H1 (cell line): ENCODE measurements at regions not wholly inside any gene's neighbourhood (a gene's known extent, or its start where the extent isn't known, plus 50 kb on each side); places are given as distances from the start of the nearest gene placed in this dataset.

Experiments
- CTCF ChIA-PET: fragments of 300-600 bp; sonication (Branson Sonifier 250); formaldehyde crosslinking; loops from one replicate; lab custom pipeline; 2021; ENCODE audit not compliant: partially characterized antibody; lab: Charles Lee
- POLR2A ChIA-PET: fragments of 300-600 bp; sonication (Branson Sonifier 250); formaldehyde crosslinking; loops from one replicate; lab custom pipeline; 2021; ENCODE audit warnings: inconsistent platforms; ENCODE audit not compliant: partially characterized antibody; lab: Charles Lee
- DNase-seq, 2 experiments: peaks; one replicate each; pipeline versions ENCODE4 v3.0.0 to v3.0.0-alpha.2; 2010 to 2022; ENCODE audit warnings: low spot score in 2 of 2, low read depth in 1 of 2, mixed read lengths in 1 of 2
- FAIRE-seq: peaks from 2 replicates; lab custom pipeline; 2011; peaks lifted over from hg19 to GRCh38; lab: Jason Lieb, UNC
- H2AFZ ChIP-seq: 2 replicates; pipeline ENCODE4 v1.8.1; 2012; ENCODE audit warnings: low read length, inconsistent platforms
- H2AK5ac ChIP-seq: 2 replicates; pipeline ENCODE4 v1.6.1; 2013; ENCODE audit warnings: low read depth, low read length
- H2BK120ac ChIP-seq: replicated peaks from 2 replicates; pipeline ENCODE3; 2013; ENCODE audit warnings: low read depth, low read length, inconsistent platforms
- H2BK12ac ChIP-seq: 2 replicates; pipeline ENCODE4 v1.6.1; 2013; ENCODE audit warnings: low read depth, low read length
- H2BK15ac ChIP-seq: 2 replicates; pipeline ENCODE4 v1.6.1; 2013; ENCODE audit warnings: low read length
- H2BK20ac ChIP-seq: 2 replicates; pipeline ENCODE4 v1.6.1; 2013; ENCODE audit warnings: low read length
- H2BK5ac ChIP-seq: 2 replicates; pipeline ENCODE4 v1.6.1; 2013; ENCODE audit warnings: low read depth, low read length
- H3K14ac ChIP-seq: 2 replicates; pipeline ENCODE4 v1.6.1; 2013; ENCODE audit warnings: inconsistent platforms; ENCODE audit not compliant: insufficient read length
- H3K18ac ChIP-seq: 2 replicates; pipeline ENCODE4 v1.6.1; 2013; ENCODE audit warnings: low read length; ENCODE audit errors: extremely low read depth
- H3K23ac ChIP-seq: 2 replicates; pipeline ENCODE4 v1.6.1; 2013; ENCODE audit warnings: inconsistent platforms; ENCODE audit not compliant: insufficient read length
- H3K23me2 ChIP-seq: 2 replicates; pipeline ENCODE4 v1.6.1; 2013; ENCODE audit warnings: low read depth, low read length
- H3K27ac ChIP-seq: 2 replicates; pipeline ENCODE4 v1.6.1; 2011; ENCODE audit warnings: low read depth, low read length, inconsistent platforms
- H3K27me3 ChIP-seq, 4 experiments: replicated peaks in 1 of 4; 1 replicate in 1 of 4; 2 replicates in 3 of 4; pipeline versions ENCODE4 v1.6.1 to v1.8.1; 2011 to 2013; ENCODE audit warnings: low read length in 3 of 4, mild to moderate bottlenecking in 3 of 4, inconsistent platforms in 2 of 4, mixed read lengths in 2 of 4, moderate library complexity in 1 of 4; ENCODE audit not compliant: control insufficient read depth in 3 of 4, insufficient read depth in 3 of 4; ENCODE audit errors: extremely low read depth in 1 of 4
- H3K36me3 ChIP-seq, 4 experiments: 2 replicates each; pipeline versions ENCODE4 v1.6.1 to v1.8.1; 2011 to 2013; ENCODE audit warnings: mild to moderate bottlenecking in 4 of 4, low read length in 3 of 4, moderate library complexity in 2 of 4, control low read depth in 1 of 4, inconsistent platforms in 1 of 4; ENCODE audit not compliant: insufficient read depth in 4 of 4, control insufficient read depth in 2 of 4
- H3K4ac ChIP-seq: replicated peaks from 2 replicates; pipeline ENCODE3; 2013; ENCODE audit warnings: low read length, low read depth, mixed read lengths, inconsistent platforms; ENCODE audit not compliant: insufficient read length
- H3K4me1 ChIP-seq, 4 experiments: replicated peaks in 1 of 4; 1 replicate in 1 of 4; 2 replicates in 3 of 4; pipeline versions ENCODE4 v1.6.1 to v1.8.1; 2011 to 2013; ENCODE audit warnings: low read length in 3 of 4, inconsistent platforms in 2 of 4, mixed read lengths in 1 of 4; ENCODE audit not compliant: insufficient read depth in 4 of 4, control insufficient read depth in 3 of 4
- H3K4me2 ChIP-seq, 2 experiments: 2 replicates each; pipeline versions ENCODE4 v1.6.1 to v1.8.1; 2011 to 2013; ENCODE audit warnings: low read depth in 2 of 2, low read length in 2 of 2, control low read depth in 1 of 2, inconsistent platforms in 1 of 2, mild to moderate bottlenecking in 1 of 2; ENCODE audit not compliant: insufficient read depth in 1 of 2
- H3K4me3 ChIP-seq, 4 experiments: fragments of 200-600, 300-600 bp in 1 of 4; sonication (generic), shearing (Covaris generic), sonication (Bioruptor Twin) in 1 of 4; 2 replicates each; pipeline versions ENCODE4 v1.5.1 to v1.8.1; 2011 to 2016; ENCODE audit warnings: low read length in 4 of 4, low read depth in 3 of 4, control low read depth in 2 of 4, inconsistent platforms in 2 of 4, mild to moderate bottlenecking in 2 of 4, mixed read lengths in 1 of 4, moderate library complexity in 1 of 4; ENCODE audit not compliant: insufficient read depth in 2 of 4; ENCODE audit errors: extremely low read depth in 1 of 4
- H3K56ac ChIP-seq: replicated peaks from 2 replicates; pipeline ENCODE3; 2013; ENCODE audit warnings: low read depth, mild to moderate bottlenecking, mixed read lengths, low read length, inconsistent platforms; ENCODE audit not compliant: insufficient read length
- H3K79me1 ChIP-seq: 2 replicates; pipeline ENCODE4 v1.6.1; 2013; ENCODE audit warnings: low read depth, low read length, control low read depth
- H3K79me2 ChIP-seq, 2 experiments: 2 replicates each; pipeline versions ENCODE4 v1.6.1 to v1.8.1; 2012 to 2013; ENCODE audit warnings: low read length in 2 of 2, mild to moderate bottlenecking in 2 of 2, inconsistent platforms in 1 of 2; ENCODE audit not compliant: insufficient read depth in 2 of 2, control insufficient read depth in 1 of 2
- H3K9ac ChIP-seq, 4 experiments: replicated peaks in 1 of 4; 1 replicate in 1 of 4; 2 replicates in 3 of 4; pipeline versions ENCODE4 v1.6.1 to v1.8.1; 2011 to 2013; ENCODE audit warnings: low read depth in 3 of 4, low read length in 3 of 4, control low read depth in 2 of 4, mild to moderate bottlenecking in 2 of 4, moderate library complexity in 2 of 4, inconsistent platforms in 1 of 4; ENCODE audit errors: extremely low read depth in 1 of 4
- H3K9me3 ChIP-seq, 2 experiments: 2 replicates each; pipeline versions ENCODE4 v1.6.1 to v1.8.1; 2012 to 2013; ENCODE audit warnings: mild to moderate bottlenecking in 2 of 2, moderate library complexity in 2 of 2, control low read depth in 1 of 2, inconsistent platforms in 1 of 2, low read depth in 1 of 2, low read length in 1 of 2, mixed read lengths in 1 of 2; ENCODE audit not compliant: insufficient read depth in 2 of 2
- H4K20me1 ChIP-seq, 2 experiments: replicated peaks in 1 of 2; 2 replicates each; pipeline versions ENCODE3 to v1.8.1; 2011 to 2013; ENCODE audit warnings: inconsistent platforms in 2 of 2, low read length in 2 of 2, mild to moderate bottlenecking in 1 of 2; ENCODE audit not compliant: insufficient read depth in 2 of 2, control insufficient read depth in 1 of 2
- H4K5ac ChIP-seq: 2 replicates; pipeline ENCODE4 v1.6.1; 2013; ENCODE audit warnings: low read length, low read depth, mixed read lengths, inconsistent platforms; ENCODE audit not compliant: insufficient read length
- H4K8ac ChIP-seq: 2 replicates; pipeline ENCODE4 v1.8.0; 2013; ENCODE audit warnings: mild to moderate bottlenecking, moderate library complexity, low read length, inconsistent platforms; ENCODE audit not compliant: insufficient read depth; ENCODE audit errors: extremely low read depth
- H4K91ac ChIP-seq: replicated peaks from 2 replicates; pipeline ENCODE3; 2013; ENCODE audit warnings: low read length, mixed read lengths, inconsistent platforms; ENCODE audit not compliant: insufficient read length
- ASH2L ChIP-seq: fragments of 200-600, 300-600 bp; sonication (generic); IDR thresholded peaks from one replicate; pipeline ENCODE4 v1.7.1; 2017; ENCODE audit warnings: low read length
- E2F6 ChIP-seq: IDR thresholded peaks from 2 replicates; pipeline ENCODE4 v1.6.1; 2012; ENCODE audit warnings: inconsistent platforms
- EGR1 ChIP-seq: IDR thresholded peaks from 2 replicates; pipeline ENCODE4 v1.6.1; 2011; ENCODE audit warnings: low read depth, low read length, borderline replicate concordance
- FOSL1 ChIP-seq: IDR thresholded peaks from 2 replicates; pipeline ENCODE4 v1.6.1; 2011; ENCODE audit warnings: mild to moderate bottlenecking, low read depth, low read length, moderate library complexity; ENCODE audit not compliant: insufficient read depth
- GABPA ChIP-seq: IDR thresholded peaks from 2 replicates; pipeline ENCODE4 v1.6.1; 2011; ENCODE audit warnings: mild to moderate bottlenecking, low read length, moderate library complexity, borderline replicate concordance; ENCODE audit not compliant: insufficient read depth
- KDM5A ChIP-seq: fragments of 200-600 bp; IDR thresholded peaks from 2 replicates; pipeline ENCODE4 v1.7.1; 2012; ENCODE audit warnings: mild to moderate bottlenecking, low read length, inconsistent platforms, mixed read lengths
- RNF2 ChIP-seq: fragments of 200-900, 300-1000 bp; sonication (generic); IDR thresholded peaks from 2 replicates; pipeline ENCODE4 v1.7.1; 2016; ENCODE audit warnings: borderline replicate concordance, low read depth, mild to moderate bottlenecking, antibody characterized with exemption, low read length; ENCODE audit not compliant: poor library complexity, severe bottlenecking; ENCODE audit errors: missing control alignments
- SIRT6 ChIP-seq: IDR thresholded peaks from one replicate; pipeline ENCODE4 v1.7.1; 2012; ENCODE audit warnings: low read length, inconsistent platforms
- SIX5 ChIP-seq: IDR thresholded peaks from 2 replicates; pipeline ENCODE4 v1.6.1; 2011; ENCODE audit warnings: mild to moderate bottlenecking, low read depth, low read length
- SP2 ChIP-seq: IDR thresholded peaks from 2 replicates; pipeline ENCODE4 v1.6.1; 2012; ENCODE audit warnings: mild to moderate bottlenecking, low read length, inconsistent platforms
- SUZ12 ChIP-seq: fragments of 200-600 bp; sonication (generic); IDR thresholded peaks from 2 replicates; pipeline ENCODE4 v1.6.1; 2012; ENCODE audit warnings: mild to moderate bottlenecking, inconsistent platforms, low read length, moderate library complexity, mixed read lengths
- TCF12 ChIP-seq: IDR thresholded peaks from 2 replicates; pipeline ENCODE4 v1.6.1; 2011; ENCODE audit warnings: low read depth, mild to moderate bottlenecking, low read length
- WGBS, 2 experiments: shearing (Covaris generic) in 1 of 2; methylation state at CpG; one replicate each; pipeline versions ENCODE4 v1.1.6 to v1.1.7; 2013 to 2015; ENCODE audit warnings: low lambda C conversion rate in 2 of 2, mixed read lengths in 2 of 2, inconsistent platforms in 1 of 2, low coverage in 1 of 2, missing lambda C conversion rate in 1 of 2; ENCODE audit not compliant: insufficient replicate concordance in 2 of 2, insufficient coverage in 1 of 2, insufficient read length in 1 of 2; ENCODE audit errors: extremely low coverage in 1 of 2, missing lambda C conversion rate in 1 of 2; 5-methylcytosine and 5-hydroxymethylcytosine counted together

GRCh38 chr13:108363666-108364065 lies 94.1 kb downstream of the TNFSF13B start:
- Histone ChIP-seq H2BK5ac (no peak overlapping the region), H3K23me2 (no peaks in the 10 kb centered on the region), H3K36me3 (no peaks in the 10 kb centered on the region), H3K27me3 (no peaks in the 10 kb centered on the region), H3K9me3 (no peaks in the 10 kb centered on the region), H3K27ac (no peak overlapping the region), H3K23ac (no peak overlapping the region), H3K4me2 (no peak overlapping the region), H2BK120ac (no peak overlapping the region), H3K18ac (no peak overlapping the region), H3K4ac (no peak overlapping the region)
- POLR2A ChIA-PET = no interaction called here
- 93% methylated on average over 5 of the region's 5 CpGs; no CpG with 5 or more reads in 1 of the 2 experiments for WGBS, 2 experiments
- no peak for TF ChIP-seq SIRT6
- TF ChIP-seq SP2 = no peak
- no peak for TF ChIP-seq E2F6
- TF ChIP-seq GABPA = no peak
- no peak for TF ChIP-seq ASH2L
- TF ChIP-seq RNF2 = no peak
- TF ChIP-seq KDM5A = no peak
- TF ChIP-seq TCF12 = no peak
- no peak for TF ChIP-seq FOSL1
- no peak for TF ChIP-seq EGR1
- TF ChIP-seq SUZ12 = no peak
- no peak for TF ChIP-seq SIX5
- TF ChIP-seq, all 59 proteins: peak for 0
- H3K56ac ChIP-seq = no peak overlapping the region
- no peaks in the 10 kb centered on the region for H4K20me1 ChIP-seq
- no peak overlapping the region for H3K14ac ChIP-seq
- 0 out of 7 replicates have a peak, but pooled peaks cover 0 to 2% (median 0%) of the 10 kb centered on the region in 4 experiments for H3K4me1 ChIP-seq
- no peak overlapping the region for H4K8ac ChIP-seq
- H3K4me3 ChIP-seq = no peak overlapping the region
- no peak overlapping the region for H4K5ac ChIP-seq
- no peak overlapping the region for H2BK12ac ChIP-seq
- no peaks in the 10 kb centered on the region for H3K79me2 ChIP-seq
- no peak overlapping the region for H2BK15ac ChIP-seq
- FAIRE-seq (no peak), DNase-seq (no peak)
- H2AK5ac ChIP-seq = no peak overlapping the region
- CTCF ChIA-PET = interaction anchor here (1.5 kb wide), 1 partner anchor 12 kb away, joined by 4 read pairs; no protein-coding TSS in a partner anchor
- no peak overlapping the region for H3K9ac ChIP-seq
- H2BK20ac ChIP-seq = no peak overlapping the region
- H2AFZ ChIP-seq = 0 out of 2 replicates have a peak overlapping the region, but pooled peaks have one; percentile 20
- no peaks in the 10 kb centered on the region for H3K79me1 ChIP-seq
- H4K91ac ChIP-seq = no peak overlapping the region
